HepG2 (cell line): ENCODE measurements at regions not wholly inside any gene's neighbourhood (a gene's known extent, or its start where the extent isn't known, plus 50 kb on each side); places are given as distances from the start of the nearest gene placed in this dataset.

Experiments used
- ATAC-seq: fragments of 200-7000 bp; cut with Tn5 transposase; 3 replicates; pipeline ENCODE4 v1.9.1; 2020; ENCODE audit warnings: mild to moderate bottlenecking, moderate library complexity
- BruUV-seq: library from RNA; stranded (reverse); fragments of 400-500 nt; replicated peaks from 2 replicates; lab custom pipeline; 2021; lab: Mats Ljungman, UMichigan
- CTCF ChIA-PET: fragments of 300-600 bp; formaldehyde crosslinking; extraction: SDS; loops from one replicate; lab custom pipeline; 2021; ENCODE audit warnings: low total read pairs, inconsistent platforms, low intra/inter-chr PET ratio; lab: Yijun Ruan, JAX
- POLR2A ChIA-PET: fragments of 350-600 bp; sonication (Branson Sonifier 250); formaldehyde crosslinking; loops from one replicate; lab custom pipeline; 2020; ENCODE audit warnings: antibody characterized with exemption, inconsistent platforms; lab: Yijun Ruan, JAX
- DNase-seq: peaks from one replicate; pipeline ENCODE4 v3.0.0-alpha.2; 2015; ENCODE audit warnings: low spot score
- FAIRE-seq: peaks from 3 replicates; lab custom pipeline; 2011; peaks lifted over from hg19 to GRCh38; lab: Jason Lieb, UNC
- H2AFZ ChIP-seq: one replicate; pipeline ENCODE4 v1.6.1; 2011; ENCODE audit warnings: low read length, inconsistent platforms
- H3K27ac ChIP-seq: fragments of 300-600 bp; 3 replicates; pipeline ENCODE4 v1.8.0; 2011; ENCODE audit warnings: mixed run types, mild to moderate bottlenecking, mixed read lengths, low read length, inconsistent platforms; ENCODE audit not compliant: insufficient read depth; ENCODE audit errors: extremely low read length
- H3K27me3 ChIP-seq, 2 experiments: fragments of 200-600 bp in 1 of 2; 2 replicates in 1 of 2; 3 replicates in 1 of 2; pipeline versions ENCODE4 v1.6.0 to v1.8.0; 2011; ENCODE audit warnings: low read length in 2 of 2, mild to moderate bottlenecking in 2 of 2, moderate library complexity in 2 of 2, inconsistent platforms in 1 of 2; ENCODE audit not compliant: insufficient read depth in 2 of 2, control insufficient read depth in 1 of 2
- H3K36me3 ChIP-seq, 2 experiments: fragments of 200-600 bp in 1 of 2; replicated peaks in 1 of 2; 2 replicates in 1 of 2; 3 replicates in 1 of 2; pipeline versions ENCODE4 v1.5.1 to v1.8.0; 2011; ENCODE audit warnings: low read length in 2 of 2, inconsistent platforms in 1 of 2; ENCODE audit not compliant: insufficient read depth in 2 of 2, control insufficient read depth in 1 of 2
- H3K4me1 ChIP-seq: 2 replicates; pipeline ENCODE4 v1.5.1; 2012; ENCODE audit warnings: low read length, inconsistent platforms; ENCODE audit not compliant: insufficient read depth
- H3K4me2 ChIP-seq: 2 replicates; pipeline ENCODE4 v1.6.0; 2011; ENCODE audit warnings: low read depth, low read length, inconsistent platforms
- H3K4me3 ChIP-seq, 3 experiments: fragments of 200-600 bp in 1 of 3; sonication (generic), shearing (Covaris generic) in 1 of 3; replicated peaks in 1 of 3; 2 replicates each; pipeline ENCODE4 v1.5.1; 2011 to 2016; ENCODE audit warnings: low read length in 3 of 3, inconsistent platforms in 2 of 3, low read depth in 2 of 3, mild to moderate bottlenecking in 2 of 3, control low read depth in 1 of 3, mixed read lengths in 1 of 3; ENCODE audit not compliant: insufficient read depth in 1 of 3
- H3K79me2 ChIP-seq: one replicate; pipeline ENCODE4 v1.6.1; 2011; ENCODE audit warnings: low read length, inconsistent platforms; ENCODE audit not compliant: insufficient read depth
- H3K9ac ChIP-seq: 2 replicates; pipeline ENCODE4 v1.6.0; 2011; ENCODE audit warnings: mild to moderate bottlenecking, low read depth, low read length, inconsistent platforms; ENCODE audit not compliant: insufficient read depth
- H3K9me3 ChIP-seq: 2 replicates; pipeline ENCODE4 v1.5.1; 2012; ENCODE audit warnings: mild to moderate bottlenecking, low read length
- H4K20me1 ChIP-seq: 2 replicates; pipeline ENCODE4 v1.6.0; 2011; ENCODE audit warnings: inconsistent platforms, mild to moderate bottlenecking, low read length, moderate library complexity; ENCODE audit not compliant: insufficient read depth
- ADNP ChIP-seq: sonication (generic); formaldehyde crosslinking; IDR thresholded peaks from 2 replicates; pipeline ENCODE4 v1.4.0; 2020; ENCODE audit warnings: missing genetic modification reagents
- HNRNPK ChIP-seq: fragments of 200-400 bp; formaldehyde crosslinking; IDR thresholded peaks from 2 replicates; pipeline ENCODE4 v1.6.1; 2018; ENCODE audit warnings: low read length, low read depth, moderate library complexity, mild to moderate bottlenecking; ENCODE audit not compliant: poor library complexity, severe bottlenecking
- MAFG ChIP-seq: sonication (generic); formaldehyde crosslinking; IDR thresholded peaks from 2 replicates; pipeline ENCODE4 v1.5.1; 2020; ENCODE audit warnings: mild to moderate bottlenecking, missing genetic modification reagents
- MAFK ChIP-seq, 2 experiments: IDR thresholded peaks in 1 of 2; conservative IDR thresholded peaks in 1 of 2; 2 replicates each; pipeline ENCODE4 v1.6.1; 2011; ENCODE audit warnings: improper control_type of control experiment in 2 of 2, low read length in 2 of 2
- NR2F2 ChIP-seq: IDR thresholded peaks from 2 replicates; pipeline ENCODE4 v1.6.1; 2012; ENCODE audit warnings: low read depth, inconsistent platforms, borderline replicate concordance
- TMF1 ChIP-seq: sonication (generic); formaldehyde crosslinking; IDR thresholded peaks from 2 replicates; pipeline ENCODE4 v1.8.1; 2022; ENCODE audit warnings: low read depth, missing genetic modification reagents
- TP53 ChIP-seq: sonication (generic); formaldehyde crosslinking; conservative IDR thresholded peaks from 2 replicates; pipeline ENCODE4 v1.4.0; 2020; ENCODE audit warnings: missing genetic modification reagents
- ZBTB1 ChIP-seq: sonication (generic); formaldehyde crosslinking; IDR thresholded peaks from 2 replicates; pipeline ENCODE4 v1.4.0; 2020; ENCODE audit warnings: missing genetic modification reagents, borderline replicate concordance
- ZFY ChIP-seq: sonication (generic); formaldehyde crosslinking; IDR thresholded peaks from 2 replicates; pipeline ENCODE4 v1.4.0; 2020; ENCODE audit warnings: missing genetic modification reagents
- ZNF232 ChIP-seq: sonication (generic); formaldehyde crosslinking; IDR thresholded peaks from 2 replicates; pipeline ENCODE4 v1.4.0; 2020; ENCODE audit warnings: missing genetic modification reagents, borderline replicate concordance
- ZNF530 ChIP-seq: sonication (generic); formaldehyde crosslinking; IDR thresholded peaks from 2 replicates; pipeline ENCODE4 v1.5.0; 2020; ENCODE audit warnings: low read depth, mild to moderate bottlenecking, missing genetic modification reagents
- ZNF564 ChIP-seq: sonication (generic); formaldehyde crosslinking; IDR thresholded peaks from 2 replicates; pipeline ENCODE4 v1.8.1; 2023; ENCODE audit warnings: mild to moderate bottlenecking, missing genetic modification reagents
- ZNF644 ChIP-seq: IDR thresholded peaks from 2 replicates; pipeline ENCODE4 v1.6.1; 2016; ENCODE audit warnings: low read depth
- ZNF646 ChIP-seq: sonication (generic); formaldehyde crosslinking; IDR thresholded peaks from 2 replicates; pipeline ENCODE4 v1.9.0; 2021; ENCODE audit warnings: mild to moderate bottlenecking, missing genetic modification reagents
- ZNF75D ChIP-seq: sonication (generic); formaldehyde crosslinking; IDR thresholded peaks from 2 replicates; pipeline ENCODE4 v1.8.1; 2023; ENCODE audit warnings: missing genetic modification reagents, mild to moderate bottlenecking, borderline replicate concordance
- ZNF776 ChIP-seq: sonication (generic); formaldehyde crosslinking; IDR thresholded peaks from 2 replicates; pipeline ENCODE4 v1.4.0; 2020; ENCODE audit warnings: mild to moderate bottlenecking, missing genetic modification reagents
- WGBS: methylation state at CpG from one replicate; pipeline ENCODE4 v1.1.6; 2017; ENCODE audit warnings: low lambda C conversion rate; 5-methylcytosine and 5-hydroxymethylcytosine counted together
- in situ Hi-C: cut with HindIII; loops from 2 replicates; pipeline ENCODE4 v1.10.0; 2017; ENCODE audit warnings: low pct_unique_long_range_greater_than_20kb; ENCODE audit not compliant: extremely low pct_ligation_motif_present
- intact Hi-C: fragments of 100-400 bp; cut with micrococcal nuclease; formaldehyde crosslinking; loops from one replicate; pipeline ENCODE4 v1.10.0; 2022; ENCODE audit not compliant: unreplicated experiment

- H3K36me3 ChIP-seq: no peaks in the 10 kb centered on the region
- TF ChIP-seq ZNF564 (CRISPR knock-in tag) (no peak), ZNF644 (CRISPR knock-in tag) (no peak), ZNF75D (no peak), NR2F2 (no peak), TMF1 (CRISPR knock-in tag) (no peak), HNRNPK (no peak), MAFG (CRISPR knock-in tag) (no peak), ZNF776 (CRISPR knock-in tag) (no peak), ZNF530 (no peak), TP53 (CRISPR knock-in tag) (no peak), ZBTB1 (CRISPR knock-in tag) (no peak), ADNP (CRISPR knock-in tag) (no peak), ZFY (CRISPR knock-in tag) (no peak), MAFK (conservative IDR thresholded peaks at IDR 0.05 in 1 of 2, IDR thresholded peaks at IDR 0.05 in 1 of 2; ENCODE audit: low read length in 2 of 2) (no peak), ZNF646 (CRISPR knock-in tag) (no peak), ZNF232 (no peak)
- TF ChIP-seq, all 625 proteins: peak for 0
- FAIRE-seq (no peak), ATAC-seq (no peak), DNase-seq (no peak)
- H4K20me1 ChIP-seq: no peaks in the 10 kb centered on the region
- no peak overlapping the region for H3K4me3 ChIP-seq
- POLR2A ChIA-PET: no interaction called here
- H3K79me2 ChIP-seq: no peaks in the 10 kb centered on the region
- H3K9me3 ChIP-seq: no peaks in the 10 kb centered on the region
- intact Hi-C loops: loop anchor here (5.0 kb wide), 1 partner anchor 1116 kb away; no protein-coding TSS in a partner anchor
- no peak overlapping the region for H2AFZ ChIP-seq
- H3K4me1 ChIP-seq: no peaks in the 10 kb centered on the region
- no peak overlapping the region for H3K27ac ChIP-seq
- CTCF ChIA-PET: no interaction called here
- in situ Hi-C loops: no loop called here
- BruUV-seq: no TSS peak
- H3K27me3 ChIP-seq: no peaks in the 10 kb centered on the region
- H3K9ac ChIP-seq: no peak overlapping the region
- no peak overlapping the region for H3K4me2 ChIP-seq
- 3% methylated on average over 1 of the region's 1 CpG for WGBS
These were observed 66.4 kb upstream of the OTOGL start for GRCh38 chr12:80032946-80033345.
